Right hindlimb (tissue), 1 donor: ENCODE measurements at regions not wholly inside any gene's neighbourhood (a gene's known extent, or its start where the extent isn't known, plus 50 kb on each side); places are given as distances from the start of the nearest gene placed in this dataset.
"Not testable (repeated sequence)": the region's sequence is repeated elsewhere in the genome, so short reads cannot be mapped to it uniquely, and the experiment has no call there.

ENCODE experiments used
- DNase-seq: peaks from one replicate; pipeline ENCODE4 v3.0.0-alpha.2; 2018

- DNase-seq = no peak
Observed at GRCh38 chr21:28581976-28582375, 410.7 kb downstream of the LTN1 start.

DNA sequence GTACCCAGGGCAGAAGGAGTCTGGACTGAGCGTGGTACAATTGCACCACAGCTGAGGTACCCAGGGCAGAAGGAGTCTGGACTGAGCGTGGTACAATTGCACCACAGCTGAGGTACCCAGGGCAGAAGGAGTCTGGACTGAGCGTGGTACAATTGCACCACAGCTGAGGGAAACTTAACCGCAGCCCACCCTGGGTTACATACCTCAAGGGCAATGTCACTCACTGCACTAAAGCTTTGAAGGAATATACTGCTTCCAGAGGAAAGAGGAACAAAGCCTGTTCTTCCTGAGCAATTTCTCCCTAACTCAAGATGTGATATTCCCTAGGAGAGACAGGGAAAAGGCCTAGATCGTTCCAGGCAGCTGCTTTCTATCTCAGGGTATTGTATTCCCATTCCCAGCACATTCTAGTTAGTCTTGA lies 411.4 kb downstream of the LTN1 start:
- not testable (repeated sequence) for DNase-seq

DNA sequence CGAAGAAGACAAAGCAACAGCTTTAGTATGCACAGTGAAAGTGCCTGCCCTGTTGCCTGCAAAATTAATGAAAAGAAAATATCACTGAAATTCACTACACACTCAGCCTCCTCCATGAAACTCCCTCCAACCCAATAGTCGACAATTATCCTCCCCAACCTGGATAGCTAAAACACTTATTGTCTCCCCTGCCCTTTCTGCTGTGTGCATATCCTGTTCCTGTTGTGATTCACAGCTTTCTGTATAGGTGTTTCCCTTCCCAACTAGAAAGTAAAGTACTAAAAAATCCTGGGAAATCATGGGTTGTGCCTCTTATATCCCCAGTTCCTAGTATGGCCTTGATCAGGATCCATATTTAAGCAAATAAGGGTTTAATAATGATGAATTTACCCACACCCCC lies 412.1 kb downstream of the LTN1 start:
- DNase-seq = no peak

DNA sequence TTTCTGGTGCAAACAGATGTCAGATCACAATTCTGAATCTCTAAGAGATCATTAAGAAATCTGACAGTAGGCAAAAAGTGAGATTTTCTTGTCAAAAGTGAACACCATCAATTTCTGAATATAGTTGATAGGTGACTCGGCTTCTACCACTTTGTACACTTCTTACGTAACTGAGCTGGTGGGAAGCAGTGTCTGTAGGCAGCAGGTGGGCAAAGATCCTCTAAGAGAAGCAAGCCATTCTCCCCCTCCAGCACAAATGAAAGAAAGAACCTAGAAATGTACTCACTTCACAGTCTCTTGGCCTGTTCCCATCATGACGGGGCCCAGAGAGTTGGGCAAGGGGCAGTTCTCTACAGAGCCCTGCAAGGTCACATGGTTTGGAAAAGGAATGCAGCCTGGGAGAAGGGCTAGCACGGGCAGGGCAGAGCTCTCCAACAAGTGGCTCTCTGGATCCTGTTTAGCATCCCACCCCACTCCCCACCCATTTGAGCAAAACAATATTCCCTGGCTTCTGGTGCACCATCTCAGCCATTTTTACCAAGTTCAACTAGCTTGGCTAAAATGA lies 412.6 kb downstream of the LTN1 start:
- DNase-seq = no peak

- DNase-seq = no peak
Observed at GRCh38 chr21:28568692-28569091, 424.0 kb downstream of the LTN1 start.

- DNase-seq = not testable (repeated sequence)
Observed at GRCh38 chr21:28563933-28564332, 428.7 kb downstream of the LTN1 start.

DNA sequence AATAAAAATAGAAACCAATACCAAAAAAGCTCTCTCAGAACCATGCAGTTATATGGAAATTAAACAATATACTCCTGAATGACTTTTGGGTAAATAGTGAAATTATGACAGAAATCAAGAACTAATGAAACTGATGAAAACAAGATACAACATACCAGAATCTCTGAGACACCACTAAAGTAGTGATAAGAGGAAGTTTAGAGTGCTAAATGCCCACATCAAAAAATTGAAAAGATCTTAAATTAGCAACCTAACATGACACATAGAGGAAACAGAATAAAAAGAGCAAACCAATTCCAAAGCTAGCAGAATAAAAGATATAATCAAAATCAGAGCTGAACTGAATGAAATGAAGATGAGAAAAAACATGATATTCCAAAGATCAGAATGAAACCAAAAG lies 430.9 kb downstream of the LTN1 start:
- DNase-seq = no peak

DNA sequence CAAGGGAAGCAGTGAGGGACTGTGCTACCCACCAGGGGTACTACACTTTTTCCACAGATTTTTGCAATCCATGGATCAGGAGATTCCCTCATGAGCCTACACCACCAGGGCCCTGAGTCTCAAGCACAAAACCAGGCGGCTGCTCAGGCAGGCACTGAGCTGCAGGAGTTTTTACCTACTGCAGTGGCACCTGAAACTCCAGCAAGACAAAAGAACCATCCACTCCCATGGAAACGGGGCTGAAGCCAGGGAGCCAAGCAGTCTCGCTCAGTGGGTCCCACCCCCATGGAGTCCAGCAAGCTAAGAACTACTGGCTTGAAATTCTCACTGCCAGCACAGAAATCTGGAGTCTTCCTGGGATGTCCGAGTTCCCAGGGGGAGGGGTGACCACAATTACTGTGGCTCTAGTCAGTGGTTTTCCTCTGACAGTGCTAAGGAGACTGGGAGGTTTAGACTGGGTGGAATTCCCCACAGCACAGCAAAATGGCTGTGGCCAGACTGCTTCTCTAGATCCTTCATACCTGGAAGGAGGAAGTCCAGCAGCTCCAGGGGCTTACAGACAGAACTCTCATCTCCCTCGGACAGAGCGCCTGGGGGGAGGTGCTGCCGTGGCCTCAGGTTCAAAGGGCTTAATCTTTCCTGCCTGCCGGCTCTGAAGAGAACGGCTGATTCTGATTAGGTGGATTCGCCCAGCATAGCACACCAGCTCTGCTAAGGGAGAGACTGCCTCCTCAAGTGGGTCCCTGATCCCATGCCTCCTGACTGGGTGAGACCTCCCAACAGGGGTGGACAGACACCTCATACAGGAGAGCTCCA lies 437.8 kb downstream of the LTN1 start:
- DNase-seq = peak; percentile 16

DNA sequence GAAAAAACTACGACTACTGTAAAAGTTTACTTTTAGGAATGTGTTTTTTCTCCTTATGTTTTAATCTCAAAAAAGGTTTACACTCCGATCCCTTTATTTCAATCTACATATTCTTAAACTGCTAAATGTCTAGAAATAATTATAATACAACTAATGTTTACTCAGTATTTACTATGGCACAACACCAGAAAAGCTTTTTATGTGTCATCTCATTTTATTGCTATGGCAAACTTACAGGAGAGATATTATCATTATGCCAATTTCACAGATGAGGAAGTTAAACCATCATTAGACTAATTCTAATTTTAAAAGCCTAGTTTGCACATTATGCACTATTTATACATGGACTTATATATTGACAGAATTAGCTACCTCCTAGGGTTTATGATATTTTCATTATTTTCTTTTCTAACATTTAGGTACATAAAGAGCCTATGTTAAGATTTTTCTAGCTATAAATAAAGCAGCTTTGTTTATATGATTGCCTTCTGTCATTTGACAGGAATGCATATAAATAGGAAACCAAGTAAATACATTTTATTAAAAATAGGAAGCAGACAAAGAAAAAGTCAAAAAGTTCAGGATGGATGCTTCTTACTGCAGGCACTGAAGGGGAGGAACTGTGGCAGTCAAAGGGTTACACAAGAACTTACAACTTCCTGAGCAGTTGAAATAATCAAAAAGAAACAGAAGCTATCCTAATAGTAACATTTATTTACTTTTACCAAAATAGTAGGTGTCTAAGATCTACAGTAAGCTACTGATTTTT lies 442.4 kb downstream of the LTN1 start:
- DNase-seq = no peak

- no peak for DNase-seq
Observed at GRCh38 chr21:28548291-28548690, 444.4 kb downstream of the LTN1 start.

GRCh38 chr21:28547766-28548165 lies 444.9 kb downstream of the LTN1 start:
- DNase-seq = no peak

- no peak for DNase-seq
Observed at GRCh38 chr21:28543975-28544374, 448.7 kb downstream of the LTN1 start.

DNA sequence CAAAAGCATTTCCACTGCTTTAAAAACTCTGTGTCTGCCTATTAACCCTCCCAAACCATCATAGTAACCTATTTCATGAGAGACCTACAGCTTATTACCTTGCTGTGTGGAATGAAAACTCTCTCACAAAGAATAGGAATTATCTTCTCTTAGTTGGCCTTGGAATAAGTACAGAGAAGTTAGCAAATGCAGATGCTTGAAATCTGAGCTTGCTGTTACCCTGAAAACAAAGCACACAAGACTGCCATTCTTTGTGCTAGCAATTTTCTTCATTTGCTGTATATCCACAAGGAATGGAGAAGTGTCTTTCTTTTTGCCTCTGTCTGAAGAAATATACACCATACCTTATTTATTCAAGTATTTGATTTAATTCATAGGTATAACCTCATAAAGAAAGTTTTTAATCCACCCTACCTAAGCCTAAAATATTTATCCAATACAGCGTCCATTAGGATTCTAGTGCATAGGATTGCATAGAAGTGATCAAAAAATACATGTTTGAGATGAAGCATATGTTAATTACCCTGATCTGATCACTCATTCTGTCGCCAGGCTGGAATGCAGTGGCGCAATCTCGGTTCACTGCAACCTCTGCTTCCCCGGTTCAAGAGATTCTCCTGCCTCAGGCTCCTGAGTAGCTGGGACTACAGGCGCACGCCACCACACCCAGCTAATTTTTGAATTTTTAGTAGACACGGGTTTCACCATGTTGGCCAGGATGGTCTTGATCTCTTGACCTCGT lies 451.1 kb downstream of the LTN1 start:
- DNase-seq = no peak

DNA sequence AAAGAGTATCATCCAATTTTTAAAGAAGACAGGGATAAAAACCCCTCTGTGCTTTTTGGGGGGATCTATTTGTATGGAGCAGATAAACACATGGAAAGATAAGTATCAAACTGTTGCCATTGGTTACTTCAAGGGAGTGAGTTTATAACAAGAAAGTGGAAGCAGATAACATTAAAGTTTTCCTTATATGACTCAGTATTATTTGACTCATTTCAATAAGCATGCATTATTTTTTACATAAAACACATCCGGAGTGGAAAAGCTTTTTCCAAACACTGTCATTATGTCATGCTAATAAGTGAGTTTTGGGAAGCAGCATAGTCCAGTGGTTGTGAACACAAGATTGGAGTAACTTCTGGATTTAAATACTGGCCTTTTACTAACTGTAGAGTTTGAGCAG lies 452.2 kb downstream of the LTN1 start:
- no peak for DNase-seq

DNA sequence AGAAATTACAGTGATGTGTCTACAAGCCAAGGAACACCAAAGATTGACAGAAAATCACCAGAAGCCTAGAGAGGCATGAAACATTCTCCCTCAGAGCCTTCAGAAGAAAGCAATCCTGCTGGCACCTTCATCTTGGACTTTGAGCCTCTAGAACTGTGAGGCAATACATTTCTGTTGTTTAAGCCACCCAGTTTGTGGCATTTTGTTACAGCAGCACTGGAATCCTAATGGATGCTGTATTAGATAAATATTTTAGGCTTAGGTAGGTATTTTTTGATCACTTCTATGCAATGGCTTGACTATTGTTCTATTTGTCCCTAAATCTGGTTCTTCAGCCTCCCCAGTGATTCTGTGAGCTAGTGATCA lies 453.1 kb downstream of the LTN1 start:
- DNase-seq = no peak

GRCh38 chr21:28538987-28539622 lies 453.6 kb downstream of the LTN1 start:
- no peak for DNase-seq

DNA sequence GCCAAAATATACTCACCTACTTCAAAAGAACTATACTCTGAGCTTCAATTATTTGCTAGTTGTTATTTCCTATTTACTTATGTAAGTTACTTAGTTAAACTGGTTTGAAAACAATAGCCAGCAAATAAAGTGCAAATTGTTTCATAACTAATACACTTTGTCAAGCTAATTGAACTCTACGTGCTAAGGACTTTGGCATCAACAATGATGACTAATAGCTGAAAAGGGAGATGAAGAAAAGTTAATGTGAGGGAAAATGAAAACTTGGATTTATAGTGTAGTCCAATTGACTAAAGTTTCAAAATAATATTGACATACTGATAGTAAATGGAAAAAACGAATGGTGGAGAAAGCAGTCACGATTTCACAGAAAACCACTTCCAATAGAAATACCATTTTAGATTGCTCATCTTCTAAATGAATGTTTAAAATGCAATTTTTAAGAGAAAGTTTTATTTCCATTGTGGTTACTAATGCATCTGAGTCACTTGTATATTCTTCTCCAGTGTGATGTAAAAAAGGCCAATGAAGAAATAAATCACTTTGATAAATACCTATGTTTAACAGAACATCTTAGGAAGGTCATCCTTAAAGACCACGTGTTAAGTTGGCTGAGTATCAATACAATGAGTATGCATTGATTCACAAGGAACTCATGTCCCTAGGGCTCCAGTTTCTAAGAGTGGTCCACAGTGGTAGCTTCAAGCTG lies 455.2 kb downstream of the LTN1 start:
- no peak for DNase-seq

- no peak for DNase-seq
Observed at GRCh38 chr21:28532446-28532845, 460.2 kb downstream of the LTN1 start.

DNA sequence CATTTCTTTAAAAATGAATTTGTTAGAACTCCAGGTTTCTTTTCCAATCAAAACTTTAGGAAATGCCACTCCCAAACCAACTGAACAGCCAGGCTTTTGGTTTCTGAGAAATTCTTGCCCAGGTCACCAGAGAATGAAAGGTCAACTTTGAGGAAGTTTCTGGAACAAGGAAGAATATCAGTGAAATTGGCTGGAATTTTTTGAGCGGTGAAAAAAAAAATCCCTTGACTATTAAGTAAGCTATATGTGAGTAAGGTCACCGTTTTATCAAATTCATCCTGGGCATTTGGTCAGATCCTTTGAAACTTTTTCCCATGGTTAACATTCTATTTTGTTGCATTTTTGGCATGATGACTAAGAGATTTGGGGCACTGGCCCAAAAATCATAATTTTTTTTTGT lies 469.3 kb downstream of the LTN1 start:
- no peak for DNase-seq

- peak; percentile 59 for DNase-seq
Observed at GRCh38 chr21:28522014-28522799, 470.5 kb downstream of the LTN1 start.

DNA sequence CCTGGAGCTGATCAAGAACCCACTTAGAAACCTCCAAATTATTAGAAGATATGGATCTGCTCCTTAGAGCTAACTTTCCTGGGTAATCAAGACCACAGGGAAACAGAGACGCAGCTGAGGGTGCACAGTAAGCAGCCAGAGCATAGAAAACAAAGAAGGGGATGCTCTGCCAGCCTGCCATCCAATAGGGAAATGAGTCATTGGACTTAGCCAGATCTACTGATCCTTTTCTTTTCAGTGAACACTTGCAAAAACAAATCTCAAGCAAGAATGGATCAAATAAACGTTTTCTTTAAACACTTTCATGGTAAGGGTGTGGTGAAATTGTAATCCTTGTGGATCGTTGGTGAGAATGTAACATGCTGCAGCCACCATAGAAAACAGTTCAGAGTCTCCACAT lies 474.0 kb downstream of the LTN1 start:
- DNase-seq = no peak
